Gastrocnemius medialis (tissue), 4 donors: ENCODE measurements at regions not wholly inside any gene's neighbourhood (a gene's known extent, or its start where the extent isn't known, plus 50 kb on each side); places are given as distances from the start of the nearest gene placed in this dataset.

Experiments
- ATAC-seq, 2 donors: fragments of 150-250 bp; one replicate each; pipeline ENCODE4 v1.9.1; 2016
- DNase-seq, 2 donors: peaks; one replicate each; pipeline ENCODE4 v3.0.0-alpha.2; 2019
- H3K27ac ChIP-seq, 4 donors: fragments of 200-600 bp; sonication (generic); 1 replicate in 1 of 4; 2 replicates in 3 of 4; pipeline ENCODE4 v1.5.1; 2016 to 2018; ENCODE audit warnings: mild to moderate bottlenecking in 2 of 4, moderate library complexity in 1 of 4
- H3K27me3 ChIP-seq, 3 donors: fragments of 200-600 bp; sonication (generic) in 2 of 3; 1 replicate in 1 of 3; 2 replicates in 2 of 3; pipeline versions ENCODE4 v1.5.1 to v1.6.0; 2016 to 2019; ENCODE audit warnings: mild to moderate bottlenecking in 1 of 3, moderate library complexity in 1 of 3
- H3K36me3 ChIP-seq, 2 donors: fragments of 200-600 bp; sonication (generic) in 1 of 2; one replicate each; pipeline ENCODE4 v1.5.1; 2017 to 2018
- H3K4me1 ChIP-seq, 2 donors: fragments of 200-600 bp; sonication (generic) in 1 of 2; one replicate each; pipeline ENCODE4 v1.5.1; 2016 to 2017; ENCODE audit warnings: mild to moderate bottlenecking in 2 of 2
- H3K4me3 ChIP-seq, 4 donors: fragments of 200-600 bp; sonication (generic) in 3 of 4; 1 replicate in 1 of 4; 2 replicates in 3 of 4; pipeline ENCODE4 v1.5.1; 2016 to 2019; ENCODE audit warnings: mild to moderate bottlenecking in 2 of 4
- H3K9me3 ChIP-seq, 3 donors: fragments of 200-600 bp; sonication (generic) in 2 of 3; 1 replicate in 1 of 3; 2 replicates in 2 of 3; pipeline ENCODE4 v1.5.1; 2016 to 2019
- CTCF ChIP-seq, 5 experiments: fragments of 450-650 bp in 3 of 5; fragments of 200-600 bp in 2 of 5; sonication (generic) in 2 of 5; IDR thresholded peaks in 4 of 5; conservative IDR thresholded peaks in 1 of 5; 1 replicate in 4 of 5; 2 replicates in 1 of 5; pipeline ENCODE4 v1.5.1; 2016 to 2019; ENCODE audit warnings: antibody characterized with exemption in 5 of 5, mild to moderate bottlenecking in 3 of 5, moderate library complexity in 3 of 5
- POLR2A ChIP-seq, 2 donors: fragments of 450-650 bp; IDR thresholded peaks; one replicate each; pipeline ENCODE4 v1.6.1; 2017; ENCODE audit warnings: antibody characterized with exemption in 2 of 2, mild to moderate bottlenecking in 2 of 2, moderate library complexity in 2 of 2
- in situ Hi-C, 4 donors: fragments of 200-750 bp; cut with MboI; loops; one replicate each; pipeline versions ENCODE4 v1.15.0 to v1.8.0; 2017; ENCODE audit warnings: low sequenced_read_pairs in 4 of 4
- intact Hi-C: fragments of 100-400 bp; cut with DNase I; formaldehyde crosslinking; loops from one replicate; pipeline ENCODE4 v1.15.1; 2023; ENCODE audit warnings: low total_unique reads

DNA sequence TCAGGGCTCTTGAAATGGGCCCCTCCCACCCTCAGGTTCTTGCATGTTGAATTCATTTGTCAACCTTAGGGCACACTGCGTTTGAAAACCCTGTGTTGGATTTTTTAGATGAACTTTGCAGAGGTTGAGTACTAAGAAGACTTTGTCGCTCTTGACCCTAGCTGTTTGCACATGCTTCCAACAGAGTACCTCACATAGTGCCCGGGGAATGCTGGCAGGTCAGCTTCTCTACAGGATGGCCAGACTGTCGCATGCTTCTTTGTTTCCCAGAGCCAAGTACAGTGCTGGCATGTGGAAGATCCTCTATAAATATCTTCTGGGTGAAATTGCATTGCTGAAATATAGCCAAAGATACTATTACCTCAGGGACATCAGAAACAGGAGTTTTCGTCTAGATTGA, 59.9 kb downstream of the FAT3 start:
- Histone ChIP-seq H3K27me3 (no peaks in the 10 kb centered on the region), H3K36me3 (no peaks in the 10 kb centered on the region), H3K9me3 (no peaks in the 10 kb centered on the region), H3K27ac (no peak overlapping the region), H3K4me3 (no peak overlapping the region), H3K4me1 (no peaks in the 10 kb centered on the region)
- ATAC-seq (peak in 1 of 2 donors; percentile 39), DNase-seq (no peak)
- in situ Hi-C loops (no loop called here), intact Hi-C loops (no loop called here)
- TF ChIP-seq CTCF (IDR thresholded peaks at IDR 0.05 in 4 of 5, conservative IDR thresholded peaks at IDR 0.05 in 1 of 5), result no peak
- TF ChIP-seq POLR2A (IDR thresholded peaks at IDR 0.05), result no peak

DNA sequence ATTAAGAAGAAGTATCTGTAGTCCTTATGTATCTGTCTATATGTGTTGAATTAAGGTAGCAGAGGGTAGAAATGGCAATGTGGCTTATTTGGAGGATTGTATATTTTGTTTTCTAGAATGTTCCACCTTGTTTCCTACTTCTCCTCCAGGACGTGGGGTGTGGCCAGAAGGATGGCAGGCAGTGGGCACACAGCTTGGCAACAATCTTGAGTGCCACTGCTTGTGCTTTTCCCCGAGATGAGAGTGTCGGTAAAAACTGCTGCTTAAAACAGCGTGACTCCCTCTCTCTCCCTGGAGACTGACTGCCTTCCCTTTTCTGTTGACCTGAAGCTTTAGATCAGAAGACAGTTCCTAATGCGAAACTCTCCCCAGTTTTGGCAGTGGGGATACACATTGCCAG, 61.2 kb downstream of the FAT3 start:
- no peaks in the 10 kb centered on the region for H3K36me3 ChIP-seq
- intact Hi-C loops (no loop called here), in situ Hi-C loops (no loop called here)
- no peaks in the 10 kb centered on the region for H3K4me1 ChIP-seq
- DNase-seq (no peak), ATAC-seq (no peak)
- no peak for TF ChIP-seq POLR2A (IDR thresholded peaks at IDR 0.05)
- TF ChIP-seq CTCF (IDR thresholded peaks at IDR 0.05 in 4 of 5, conservative IDR thresholded peaks at IDR 0.05 in 1 of 5), result no peak
- H3K9me3 ChIP-seq, result no peaks in the 10 kb centered on the region
- no peaks in the 10 kb centered on the region for H3K27me3 ChIP-seq
- H3K27ac ChIP-seq, result no peak overlapping the region
- no peak overlapping the region for H3K4me3 ChIP-seq

DNA sequence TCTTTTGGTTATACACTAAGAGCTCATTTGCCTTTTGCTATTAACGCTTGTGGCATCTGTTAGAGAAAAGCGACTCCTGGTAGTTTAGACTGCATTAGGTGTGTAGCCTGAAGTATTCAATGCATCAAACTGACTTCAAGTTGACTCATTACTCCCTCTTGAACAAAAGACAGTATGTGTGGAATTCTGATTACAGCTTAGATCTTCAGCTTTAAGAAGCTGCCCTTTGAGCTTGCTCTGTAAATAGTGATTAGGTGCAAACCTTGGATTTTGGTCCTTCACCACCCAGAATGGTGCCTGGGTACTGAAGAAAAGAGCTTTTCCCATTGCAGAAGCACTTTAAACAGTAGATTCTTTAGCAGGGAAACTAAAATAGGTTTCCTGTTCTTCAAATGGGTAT, 62.1 kb downstream of the FAT3 start:
- no peaks in the 10 kb centered on the region for H3K9me3 ChIP-seq
- no peaks in the 10 kb centered on the region for H3K27me3 ChIP-seq
- ATAC-seq, result no peak
- TF ChIP-seq CTCF (IDR thresholded peaks at IDR 0.05 in 4 of 5, conservative IDR thresholded peaks at IDR 0.05 in 1 of 5), result no peak
- no peak overlapping the region for H3K4me3 ChIP-seq
- no peak overlapping the region for H3K27ac ChIP-seq
- in situ Hi-C loops (no loop called here), intact Hi-C loops (no loop called here)
- no peaks in the 10 kb centered on the region for H3K4me1 ChIP-seq
- H3K36me3 ChIP-seq, result no peaks in the 10 kb centered on the region
- DNase-seq, result no peak

GRCh38 chr11:92295175-92296137, 70.8 kb downstream of the FAT3 start:
- in situ Hi-C loops, result no loop called here
- Histone ChIP-seq H3K27me3 (no peaks in the 10 kb centered on the region), H3K4me1 (no peaks in the 10 kb centered on the region), H3K9me3 (no peaks in the 10 kb centered on the region), H3K27ac (no peak overlapping the region), H3K4me3 (no peak overlapping the region), H3K36me3 (no peaks in the 10 kb centered on the region)
- intact Hi-C loops, result no loop called here
- ATAC-seq (no peak), DNase-seq (no peak)
- TF ChIP-seq CTCF (IDR thresholded peaks at IDR 0.05 in 4 of 5, conservative IDR thresholded peaks at IDR 0.05 in 1 of 5) (no peak), POLR2A (IDR thresholded peaks at IDR 0.05) (no peak)
